ENCODE measurements at regions not wholly inside any gene's neighbourhood (a gene's known extent, or its start where the extent isn't known, plus 50 kb on each side); places are given as distances from the start of the nearest gene placed in this dataset.

DNA sequence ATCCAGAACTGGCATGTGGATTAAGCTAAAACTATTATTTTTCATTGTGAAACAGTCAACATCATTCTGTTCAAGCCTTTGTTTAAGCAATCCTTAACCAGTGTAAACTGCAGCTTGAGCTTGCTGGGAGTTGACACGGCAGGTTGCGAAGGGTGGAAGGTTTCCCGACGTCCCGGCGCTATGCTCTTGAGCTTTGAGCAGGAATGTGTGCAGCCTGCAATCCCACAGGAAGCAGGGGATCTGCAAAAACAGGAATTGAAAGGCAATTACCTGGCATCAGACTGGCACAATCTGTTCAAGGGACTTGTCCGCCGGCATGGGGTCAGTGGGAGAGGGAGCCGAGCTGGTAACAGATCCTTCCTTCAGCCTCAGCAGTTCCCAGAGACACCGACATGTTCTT is 586.7 kb upstream of the SGCG start:
- no peak overlapping the region for H3K27ac ChIP-seq (ENCODE audit: low read depth, low read length)
- Mint-ChIP-seq H3K36me3 (no peaks in the 10 kb centered on the region), H3K4me3 (no peak overlapping the region), H3K27me3 (no peaks in the 10 kb centered on the region), H3K4me1 (no peaks in the 10 kb centered on the region), H3K27ac (no peak overlapping the region), H3K9me3 (peaks cover 0 to 2% (median 0%) of the 10 kb centered on the region in 8 donors)
- DNase-seq: no peak
- POLR2A ChIA-PET (ENCODE audit: partially characterized antibody): no interaction called here
- no peaks in the 10 kb centered on the region for H3K36me3 ChIP-seq (ENCODE audit: insufficient read depth, low read length)
- H3K4me3 ChIP-seq (ENCODE audit: low read length in 2 of 2): no peak overlapping the region
- H3K9me3 ChIP-seq (ENCODE audit: control insufficient read depth in 1 of 2, low read length in 2 of 2): no peaks in the 10 kb centered on the region
- intact Hi-C loops (cut with micrococcal nuclease): no loop called here
- CTCF ChIA-PET (ENCODE audit: partially characterized antibody): no interaction called here
- H3K4me1 ChIP-seq (ENCODE audit: insufficient read depth, low read length): no peaks in the 10 kb centered on the region
- no peaks in the 10 kb centered on the region for H3K27me3 ChIP-seq (ENCODE audit: insufficient read depth, low read length)

DNA sequence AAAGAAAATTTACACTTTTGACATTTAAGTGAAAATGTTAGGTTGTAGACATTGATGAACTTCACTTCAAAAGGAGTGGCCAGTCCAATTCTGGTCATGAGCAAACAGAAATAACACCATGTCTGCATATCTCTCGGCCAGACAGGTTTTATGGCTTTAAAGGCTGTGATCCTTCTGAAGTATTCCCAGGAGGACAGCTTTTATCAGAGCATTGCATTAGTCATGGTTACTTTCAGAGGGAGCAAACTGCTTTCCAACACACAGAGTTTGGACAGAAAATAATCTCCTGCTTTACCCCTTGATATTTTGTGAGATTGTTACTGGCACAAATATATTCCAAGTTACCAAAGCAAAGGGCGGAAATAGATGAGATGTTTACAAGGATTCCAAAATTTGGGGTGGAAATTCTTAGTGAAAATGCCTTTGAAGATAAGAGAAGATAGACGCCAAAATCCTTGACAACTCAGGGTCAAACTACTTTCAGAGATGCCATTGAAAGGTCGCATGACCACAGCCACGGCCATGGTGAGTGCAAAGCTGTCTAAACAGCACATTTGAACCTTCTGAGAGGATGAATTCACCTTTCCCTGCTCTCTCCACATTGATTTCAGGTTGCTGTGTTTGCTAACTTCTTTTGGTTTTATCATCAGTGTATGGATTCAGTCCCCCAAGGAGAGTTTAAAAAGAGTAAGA is 584.5 kb upstream of the SGCG start:
- ChIA-PET POLR2A (ENCODE audit: partially characterized antibody) (no interaction called here), CTCF (ENCODE audit: partially characterized antibody) (no interaction called here)
- H3K4me1 ChIP-seq (ENCODE audit: insufficient read depth, low read length): no peaks in the 10 kb centered on the region
- no peaks in the 10 kb centered on the region for H3K9me3 ChIP-seq (ENCODE audit: control insufficient read depth in 1 of 2, low read length in 2 of 2)
- H3K4me3 Mint-ChIP-seq: no peak overlapping the region
- H3K4me3 ChIP-seq (ENCODE audit: low read length in 2 of 2): no peak overlapping the region
- H3K9me3 Mint-ChIP-seq: peaks cover 0 to 2% (median 0%) of the 10 kb centered on the region in 8 donors
- no peaks in the 10 kb centered on the region for H3K27me3 ChIP-seq (ENCODE audit: insufficient read depth, low read length)
- H3K36me3 ChIP-seq (ENCODE audit: insufficient read depth, low read length): no peaks in the 10 kb centered on the region
- no peaks in the 10 kb centered on the region for H3K36me3 Mint-ChIP-seq
- no peak for DNase-seq
- H3K4me1 Mint-ChIP-seq: no peaks in the 10 kb centered on the region
- H3K27me3 Mint-ChIP-seq: no peaks in the 10 kb centered on the region
- no peak overlapping the region for H3K27ac Mint-ChIP-seq
- no peak overlapping the region for H3K27ac ChIP-seq (ENCODE audit: low read depth, low read length)
- intact Hi-C loops (cut with micrococcal nuclease): no loop called here

DNA sequence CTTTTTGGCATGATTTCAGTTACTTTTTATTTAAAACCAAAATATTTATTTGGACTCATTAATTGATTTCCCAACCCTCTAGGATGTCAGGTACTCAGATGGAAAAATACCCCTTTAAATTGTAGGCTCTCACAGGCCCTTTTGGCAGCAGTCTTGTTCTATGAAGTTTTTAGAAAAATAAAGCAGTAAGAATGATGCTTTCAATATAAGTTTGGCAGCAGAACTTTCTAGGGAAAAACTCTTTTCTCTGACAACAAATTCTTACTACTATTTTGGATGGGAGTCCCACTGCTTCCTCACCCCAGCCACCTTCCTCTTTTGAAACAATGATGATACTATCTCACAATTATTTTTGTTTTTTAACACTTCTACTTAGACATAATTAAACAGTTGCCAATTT is 581.6 kb upstream of the SGCG start:
- no peaks in the 10 kb centered on the region for H3K27me3 Mint-ChIP-seq
- H3K4me1 Mint-ChIP-seq: no peaks in the 10 kb centered on the region
- CTCF ChIA-PET (ENCODE audit: partially characterized antibody): no interaction called here
- no peak overlapping the region for H3K4me3 ChIP-seq (ENCODE audit: low read length in 2 of 2)
- no peaks in the 10 kb centered on the region for H3K4me1 ChIP-seq (ENCODE audit: insufficient read depth, low read length)
- no peak overlapping the region for H3K4me3 Mint-ChIP-seq
- intact Hi-C loops (cut with micrococcal nuclease): no loop called here
- H3K27ac Mint-ChIP-seq: no peak overlapping the region
- no peak for DNase-seq
- H3K9me3 ChIP-seq (ENCODE audit: control insufficient read depth in 1 of 2, low read length in 2 of 2): no peaks in the 10 kb centered on the region
- H3K36me3 ChIP-seq (ENCODE audit: insufficient read depth, low read length): no peaks in the 10 kb centered on the region
- H3K36me3 Mint-ChIP-seq: no peaks in the 10 kb centered on the region
- H3K27me3 ChIP-seq (ENCODE audit: insufficient read depth, low read length): no peaks in the 10 kb centered on the region
- H3K27ac ChIP-seq (ENCODE audit: low read depth, low read length): no peak overlapping the region
- peaks cover 0 to 6% (median 1%) of the 10 kb centered on the region in 8 donors for H3K9me3 Mint-ChIP-seq
- POLR2A ChIA-PET (ENCODE audit: partially characterized antibody): no interaction called here

DNA sequence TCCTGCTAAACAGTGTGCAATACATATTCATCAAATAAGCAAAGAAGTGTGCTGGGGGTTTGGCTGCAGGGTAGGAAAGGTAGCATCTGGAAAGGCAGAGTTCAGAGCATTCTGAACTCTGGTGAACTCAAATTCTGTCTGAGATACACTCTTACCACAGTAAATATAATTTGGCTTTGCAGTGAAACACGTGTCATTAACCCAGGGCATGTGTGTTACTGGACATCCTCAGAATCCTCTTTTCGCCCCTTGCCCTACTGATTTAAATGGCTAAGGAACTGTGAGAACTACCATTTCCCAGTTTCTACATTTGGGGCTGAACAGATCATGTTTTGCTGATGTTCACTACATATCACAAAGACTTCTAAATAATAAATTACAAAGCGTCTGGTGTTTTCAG is 562.8 kb upstream of the SGCG start:
- Histone ChIP-seq H3K27me3 (ENCODE audit: insufficient read depth, low read length) (no peaks in the 10 kb centered on the region), H3K4me1 (ENCODE audit: insufficient read depth, low read length) (no peaks in the 10 kb centered on the region), H3K36me3 (ENCODE audit: insufficient read depth, low read length) (no peaks in the 10 kb centered on the region), H3K9me3 (ENCODE audit: control insufficient read depth in 1 of 2, low read length in 2 of 2) (no peaks in the 10 kb centered on the region), H3K4me3 (ENCODE audit: low read length in 2 of 2) (no peak overlapping the region), H3K27ac (ENCODE audit: low read depth, low read length) (no peak overlapping the region)
- H3K9me3 Mint-ChIP-seq: peaks cover 0 to 10% (median 5%) of the 10 kb centered on the region in 8 donors
- H3K27me3 Mint-ChIP-seq: no peaks in the 10 kb centered on the region
- H3K27ac Mint-ChIP-seq: no peak overlapping the region
- CTCF ChIA-PET (ENCODE audit: partially characterized antibody): no interaction called here
- intact Hi-C loops (cut with micrococcal nuclease): no loop called here
- H3K4me3 Mint-ChIP-seq: no peak overlapping the region
- POLR2A ChIA-PET (ENCODE audit: partially characterized antibody): no interaction called here
- H3K36me3 Mint-ChIP-seq: no peaks in the 10 kb centered on the region
- no peak for DNase-seq
- H3K4me1 Mint-ChIP-seq: no peaks in the 10 kb centered on the region

DNA sequence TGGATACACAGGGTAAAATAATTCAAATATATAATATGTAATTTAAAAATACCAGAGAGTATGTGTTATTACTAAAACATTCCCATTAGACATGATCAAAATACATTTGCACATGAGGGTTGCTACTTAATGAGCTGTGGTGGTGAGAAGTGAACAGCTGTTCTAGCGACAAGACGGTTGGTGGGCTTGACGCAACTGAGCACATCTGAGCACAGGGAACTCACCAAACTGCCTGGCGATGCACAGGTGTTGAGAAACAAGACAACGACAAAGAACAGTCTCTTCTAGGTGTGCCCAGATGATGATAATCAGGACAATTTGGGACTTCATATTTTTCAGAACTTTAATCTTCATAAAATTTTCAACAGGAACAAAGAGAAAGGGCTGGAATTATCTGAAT is 555.1 kb upstream of the SGCG start:
- Mint-ChIP-seq H3K4me1 (no peaks in the 10 kb centered on the region), H3K27me3 (no peaks in the 10 kb centered on the region), H3K4me3 (no peak overlapping the region), H3K9me3 (peaks cover 0 to 8% (median 1%) of the 10 kb centered on the region in 8 donors), H3K27ac (no peak overlapping the region), H3K36me3 (no peaks in the 10 kb centered on the region)
- no peak overlapping the region for H3K4me3 ChIP-seq (ENCODE audit: low read length in 2 of 2)
- POLR2A ChIA-PET (ENCODE audit: partially characterized antibody): no interaction called here
- intact Hi-C loops (cut with micrococcal nuclease): no loop called here
- no peaks in the 10 kb centered on the region for H3K4me1 ChIP-seq (ENCODE audit: insufficient read depth, low read length)
- H3K36me3 ChIP-seq (ENCODE audit: insufficient read depth, low read length): no peaks in the 10 kb centered on the region
- H3K9me3 ChIP-seq (ENCODE audit: control insufficient read depth in 1 of 2, low read length in 2 of 2): no peaks in the 10 kb centered on the region
- no peak overlapping the region for H3K27ac ChIP-seq (ENCODE audit: low read depth, low read length)
- no peak for DNase-seq
- CTCF ChIA-PET (ENCODE audit: partially characterized antibody): no interaction called here
- H3K27me3 ChIP-seq (ENCODE audit: insufficient read depth, low read length): no peaks in the 10 kb centered on the region

DNA sequence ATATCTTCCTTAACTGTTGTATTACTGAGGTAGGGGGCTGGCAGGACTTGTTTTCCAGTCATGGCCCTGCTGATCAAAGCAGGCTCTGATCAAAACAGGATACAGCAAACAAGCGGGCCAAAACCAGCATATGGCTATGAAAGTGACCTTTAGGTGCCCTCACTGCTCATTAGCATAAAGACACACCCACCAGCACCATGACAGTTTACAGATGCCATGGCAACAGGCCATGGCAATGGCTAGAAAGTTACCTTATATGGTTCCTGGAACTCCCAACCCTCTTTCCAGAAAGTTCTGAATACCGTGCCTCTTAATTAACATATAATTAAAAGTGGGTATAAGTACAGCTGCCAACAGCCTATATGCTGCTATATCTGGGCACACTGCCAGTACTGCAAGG is 551.4 kb upstream of the SGCG start:
- H3K9me3 Mint-ChIP-seq: peaks cover 2 to 20% (median 9%) of the 10 kb centered on the region in 8 donors
- no peaks in the 10 kb centered on the region for H3K36me3 ChIP-seq (ENCODE audit: insufficient read depth, low read length)
- H3K9me3 ChIP-seq (ENCODE audit: control insufficient read depth in 1 of 2, low read length in 2 of 2): no peaks in the 10 kb centered on the region
- H3K4me1 ChIP-seq (ENCODE audit: insufficient read depth, low read length): no peaks in the 10 kb centered on the region
- ChIA-PET POLR2A (ENCODE audit: partially characterized antibody) (no interaction called here), CTCF (ENCODE audit: partially characterized antibody) (no interaction called here)
- H3K4me3 ChIP-seq (ENCODE audit: low read length in 2 of 2): no peak overlapping the region
- H3K27ac Mint-ChIP-seq: no peak overlapping the region
- no peak overlapping the region for H3K27ac ChIP-seq (ENCODE audit: low read depth, low read length)
- no peaks in the 10 kb centered on the region for H3K36me3 Mint-ChIP-seq
- no peaks in the 10 kb centered on the region for H3K27me3 ChIP-seq (ENCODE audit: insufficient read depth, low read length)
- intact Hi-C loops (cut with micrococcal nuclease): no loop called here
- DNase-seq: no peak
- H3K4me3 Mint-ChIP-seq: no peak overlapping the region
- H3K27me3 Mint-ChIP-seq: peaks cover 0 to 3% of the 10 kb centered on the region in 2 donors
- no peaks in the 10 kb centered on the region for H3K4me1 Mint-ChIP-seq

DNA sequence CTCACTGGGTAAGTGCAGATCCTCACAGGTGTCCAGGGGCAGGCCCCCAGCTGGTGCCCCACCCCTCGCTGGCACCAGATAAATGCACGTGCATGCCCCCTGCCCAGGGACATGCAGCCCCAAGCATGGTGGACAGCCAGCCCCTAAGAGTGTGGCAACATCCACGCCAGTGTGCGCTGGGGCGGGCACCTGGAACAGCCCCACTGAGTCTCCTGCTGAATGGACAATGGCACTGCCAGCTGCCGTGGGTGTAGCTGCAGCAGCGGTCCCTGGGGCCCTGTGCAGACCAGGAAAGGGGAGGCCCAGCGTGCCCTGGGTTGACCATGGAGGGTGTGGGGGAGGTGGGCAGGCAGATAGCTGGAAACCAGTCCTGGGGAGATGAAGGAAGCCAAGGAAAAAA is 538.7 kb upstream of the SGCG start:
- Mint-ChIP-seq H3K9me3 (peaks cover 0 to 4% (median 0%) of the 10 kb centered on the region in 8 donors), H3K4me1 (no peaks in the 10 kb centered on the region), H3K4me3 (no peak overlapping the region), H3K36me3 (no peaks in the 10 kb centered on the region), H3K27me3 (peaks cover 0 to 1% of the 10 kb centered on the region in 2 donors), H3K27ac (no peak overlapping the region)
- no peaks in the 10 kb centered on the region for H3K9me3 ChIP-seq (ENCODE audit: control insufficient read depth in 1 of 2, low read length in 2 of 2)
- H3K36me3 ChIP-seq (ENCODE audit: insufficient read depth, low read length): no peaks in the 10 kb centered on the region
- DNase-seq: no peak
- ChIA-PET POLR2A (ENCODE audit: partially characterized antibody) (no interaction called here), CTCF (ENCODE audit: partially characterized antibody) (no interaction called here)
- no peak overlapping the region for H3K4me3 ChIP-seq (ENCODE audit: low read length in 2 of 2)
- H3K4me1 ChIP-seq (ENCODE audit: insufficient read depth, low read length): no peaks in the 10 kb centered on the region
- intact Hi-C loops (cut with micrococcal nuclease): no loop called here
- no peaks in the 10 kb centered on the region for H3K27me3 ChIP-seq (ENCODE audit: insufficient read depth, low read length)
- no peak overlapping the region for H3K27ac ChIP-seq (ENCODE audit: low read depth, low read length)

DNA sequence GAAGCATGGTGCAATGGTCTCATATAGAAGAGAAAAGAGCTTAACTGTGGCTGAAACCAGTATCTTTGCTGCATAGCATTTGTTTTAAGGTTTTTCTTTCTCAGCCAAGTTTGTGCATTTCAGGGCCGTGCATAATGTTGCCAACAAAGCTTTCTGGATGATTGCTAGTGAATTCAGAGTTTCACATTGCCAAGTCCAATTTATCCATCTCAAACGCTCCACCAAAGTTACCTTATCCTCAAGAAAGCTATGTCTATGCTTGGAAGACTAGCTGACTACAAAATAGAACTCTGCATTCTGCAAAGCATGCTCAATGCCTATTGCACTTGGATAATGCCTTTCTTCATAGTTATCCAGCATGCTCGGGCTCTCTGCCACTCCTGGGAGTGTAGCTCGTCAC is 535.8 kb upstream of the SGCG start:
- H3K27me3 ChIP-seq (ENCODE audit: insufficient read depth, low read length): no peaks in the 10 kb centered on the region
- no peak overlapping the region for H3K4me3 ChIP-seq (ENCODE audit: low read length in 2 of 2)
- no peak for DNase-seq
- peaks cover 0 to 4% (median 0%) of the 10 kb centered on the region in 8 donors for H3K9me3 Mint-ChIP-seq
- no peaks in the 10 kb centered on the region for H3K36me3 ChIP-seq (ENCODE audit: insufficient read depth, low read length)
- POLR2A ChIA-PET (ENCODE audit: partially characterized antibody): no interaction called here
- CTCF ChIA-PET (ENCODE audit: partially characterized antibody): no interaction called here
- intact Hi-C loops (cut with micrococcal nuclease): no loop called here
- no peaks in the 10 kb centered on the region for H3K4me1 ChIP-seq (ENCODE audit: insufficient read depth, low read length)
- no peak overlapping the region for H3K4me3 Mint-ChIP-seq
- H3K36me3 Mint-ChIP-seq: no peaks in the 10 kb centered on the region
- no peaks in the 10 kb centered on the region for H3K9me3 ChIP-seq (ENCODE audit: control insufficient read depth in 1 of 2, low read length in 2 of 2)
- no peak overlapping the region for H3K27ac Mint-ChIP-seq
- no peak overlapping the region for H3K27ac ChIP-seq (ENCODE audit: low read depth, low read length)
- H3K4me1 Mint-ChIP-seq: no peaks in the 10 kb centered on the region
- H3K27me3 Mint-ChIP-seq: no peaks in the 10 kb centered on the region

Measured in CD4-positive, alpha-beta memory T cell (primary cell).